ENCODE measurements at regions not wholly inside any gene's neighbourhood (a gene's known extent, or its start where the extent isn't known, plus 50 kb on each side); places are given as distances from the start of the nearest gene placed in this dataset.

- TF ChIP-seq, protein P1, sequence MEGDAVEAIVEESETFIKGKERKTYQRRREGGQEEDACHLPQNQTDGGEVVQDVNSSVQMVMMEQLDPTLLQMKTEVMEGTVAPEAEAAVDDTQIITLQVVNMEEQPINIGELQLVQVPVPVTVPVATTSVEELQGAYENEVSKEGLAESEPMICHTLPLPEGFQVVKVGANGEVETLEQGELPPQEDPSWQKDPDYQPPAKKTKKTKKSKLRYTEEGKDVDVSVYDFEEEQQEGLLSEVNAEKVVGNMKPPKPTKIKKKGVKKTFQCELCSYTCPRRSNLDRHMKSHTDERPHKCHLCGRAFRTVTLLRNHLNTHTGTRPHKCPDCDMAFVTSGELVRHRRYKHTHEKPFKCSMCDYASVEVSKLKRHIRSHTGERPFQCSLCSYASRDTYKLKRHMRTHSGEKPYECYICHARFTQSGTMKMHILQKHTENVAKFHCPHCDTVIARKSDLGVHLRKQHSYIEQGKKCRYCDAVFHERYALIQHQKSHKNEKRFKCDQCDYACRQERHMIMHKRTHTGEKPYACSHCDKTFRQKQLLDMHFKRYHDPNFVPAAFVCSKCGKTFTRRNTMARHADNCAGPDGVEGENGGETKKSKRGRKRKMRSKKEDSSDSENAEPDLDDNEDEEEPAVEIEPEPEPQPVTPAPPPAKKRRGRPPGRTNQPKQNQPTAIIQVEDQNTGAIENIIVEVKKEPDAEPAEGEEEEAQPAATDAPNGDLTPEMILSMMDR (IDR thresholded peaks at IDR 0.05) = no peak
- TF ChIP-seq POLR2AphosphoS5 (IDR thresholded peaks at IDR 0.05) (no peak), EP300 (IDR thresholded peaks at IDR 0.05) (no peak), POLR2A (IDR thresholded peaks at IDR 0.05) (no peak)
Observed at GRCh38 chr11:121767433-121767832, 314.7 kb upstream of the SORL1-AS1 start.
